CD14-positive monocyte (primary cell): ENCODE measurements at regions not wholly inside any gene's neighbourhood (a gene's known extent, or its start where the extent isn't known, plus 50 kb on each side); places are given as distances from the start of the nearest gene placed in this dataset.
"Not testable (repeated sequence)": the region's sequence is repeated elsewhere in the genome, so short reads cannot be mapped to it uniquely, and the experiment has no call there.

Source experiments
- DNase-seq, 3 donors: peaks; one replicate each; pipeline ENCODE4 v3.0.0-alpha.2; 2011 to 2022
- H2AFZ ChIP-seq: 2 replicates; pipeline ENCODE4 v1.6.0; 2012; ENCODE audit warnings: mild to moderate bottlenecking, low read depth, low read length, inconsistent platforms; ENCODE audit not compliant: insufficient read depth, poor library complexity, severe bottlenecking
- H3K27ac ChIP-seq, 2 donors: 1 replicate in 1 of 2; 2 replicates in 1 of 2; pipeline ENCODE4 v1.5.1; 2012 to 2013; ENCODE audit warnings: low read length in 2 of 2, control low read depth in 1 of 2, inconsistent platforms in 1 of 2, low read depth in 1 of 2, mild to moderate bottlenecking in 1 of 2
- H3K27me3 ChIP-seq, 2 donors: one replicate each; pipeline versions ENCODE4 v1.6.0 to v1.6.1; 2011 to 2013; ENCODE audit warnings: low read length in 2 of 2; ENCODE audit not compliant: control insufficient read depth in 2 of 2, insufficient read depth in 2 of 2
- H3K36me3 ChIP-seq, 2 donors: replicated peaks in 1 of 2; 1 replicate in 1 of 2; 2 replicates in 1 of 2; pipeline versions ENCODE4 v1.5.1 to v1.6.1; 2012 to 2013; ENCODE audit warnings: low read length in 2 of 2, control low read depth in 1 of 2, inconsistent platforms in 1 of 2, mild to moderate bottlenecking in 1 of 2; ENCODE audit not compliant: insufficient read depth in 2 of 2, control insufficient read depth in 1 of 2
- H3K4me1 ChIP-seq, 2 donors: 1 replicate in 1 of 2; 2 replicates in 1 of 2; pipeline versions ENCODE4 v1.5.1 to v1.6.1; 2012 to 2013; ENCODE audit warnings: low read length in 2 of 2, control low read depth in 1 of 2, inconsistent platforms in 1 of 2, mild to moderate bottlenecking in 1 of 2, moderate library complexity in 1 of 2; ENCODE audit not compliant: insufficient read depth in 2 of 2, control insufficient read depth in 1 of 2
- H3K4me2 ChIP-seq: replicated peaks from 2 replicates; pipeline ENCODE3; 2012; ENCODE audit warnings: low read length, moderate library complexity, mild to moderate bottlenecking; ENCODE audit not compliant: poor library complexity, severe bottlenecking; ENCODE audit errors: extremely low read depth
- H3K4me3 ChIP-seq, 3 experiments: fragments of 200-600 bp in 1 of 3; sonication (generic) in 1 of 3; replicated peaks in 1 of 3; 1 replicate in 2 of 3; 2 replicates in 1 of 3; pipeline ENCODE4 v1.5.1; 2011 to 2013; ENCODE audit warnings: low read length in 3 of 3, mild to moderate bottlenecking in 3 of 3, control low read depth in 2 of 3, low read depth in 2 of 3, inconsistent platforms in 1 of 3, moderate library complexity in 1 of 3
- H3K79me2 ChIP-seq: 2 replicates; pipeline ENCODE4 v1.6.0; 2012; ENCODE audit warnings: mild to moderate bottlenecking, control low read depth, inconsistent platforms, low read length, moderate library complexity; ENCODE audit not compliant: insufficient read depth
- H3K9ac ChIP-seq: 2 replicates; pipeline ENCODE4 v1.6.0; 2017; ENCODE audit warnings: low read length, mild to moderate bottlenecking; ENCODE audit not compliant: insufficient read depth, poor library complexity, severe bottlenecking
- H3K9me3 ChIP-seq, 2 donors: replicated peaks in 1 of 2; 1 replicate in 1 of 2; 2 replicates in 1 of 2; pipeline versions ENCODE4 v1.5.1 to v1.6.1; 2012 to 2013; ENCODE audit warnings: low read length in 2 of 2, control low read depth in 1 of 2; ENCODE audit not compliant: control insufficient read depth in 1 of 2, insufficient read depth in 1 of 2
- H4K20me1 ChIP-seq: 2 replicates; pipeline ENCODE4 v1.6.0; 2012; ENCODE audit warnings: mild to moderate bottlenecking, low read length, control low read depth, moderate library complexity; ENCODE audit not compliant: insufficient read depth
- H3K27ac Mint-ChIP-seq, 7 donors: one replicate each; pipeline ENCODE4 v1.8.0; 2020; ENCODE audit warnings: mild to moderate bottlenecking in 7 of 7, mixed read lengths in 7 of 7, moderate library complexity in 6 of 7, inconsistent platforms in 2 of 7
- H3K27me3 Mint-ChIP-seq, 3 donors: one replicate each; pipeline ENCODE4 v1.8.0; 2021 to 2022; ENCODE audit warnings: low read depth in 3 of 3, mild to moderate bottlenecking in 3 of 3, mixed read lengths in 3 of 3, moderate library complexity in 3 of 3, inconsistent platforms in 1 of 3
- H3K36me3 Mint-ChIP-seq, 2 donors: one replicate each; pipeline ENCODE4 v1.8.0; 2020; ENCODE audit warnings: mixed read lengths in 2 of 2, inconsistent platforms in 1 of 2, mild to moderate bottlenecking in 1 of 2
- H3K4me1 Mint-ChIP-seq: one replicate; pipeline ENCODE4 v1.8.0; 2020; ENCODE audit warnings: mild to moderate bottlenecking, mixed read lengths
- H3K4me3 Mint-ChIP-seq, 2 donors: one replicate each; pipeline ENCODE4 v1.8.0; 2020; ENCODE audit warnings: mild to moderate bottlenecking in 2 of 2, mixed read lengths in 2 of 2, moderate library complexity in 1 of 2
- H3K9me3 Mint-ChIP-seq, 7 donors: one replicate each; pipeline ENCODE4 v1.8.0; 2020 to 2022; ENCODE audit warnings: mixed read lengths in 7 of 7, mild to moderate bottlenecking in 6 of 7, moderate library complexity in 6 of 7, inconsistent platforms in 2 of 7
- WGBS: methylation state at CpG from one replicate; pipeline ENCODE4 v1.1.5; 2013; ENCODE audit warnings: missing lambda C conversion rate; ENCODE audit not compliant: insufficient coverage; 5-methylcytosine and 5-hydroxymethylcytosine counted together
- intact Hi-C, 2 donors: fragments of 100-400 bp; cut with micrococcal nuclease; formaldehyde crosslinking; loops; one replicate each; pipeline versions ENCODE4 v1.15.0 to v1.15.1; 2023
- TF ChIP-seq, protein P1 (sequence below): fragments of 200-600 bp; IDR thresholded peaks from one replicate; pipeline ENCODE4 v1.8.0; 2022; ENCODE audit warnings: antibody characterized with exemption, mild to moderate bottlenecking

DNA sequence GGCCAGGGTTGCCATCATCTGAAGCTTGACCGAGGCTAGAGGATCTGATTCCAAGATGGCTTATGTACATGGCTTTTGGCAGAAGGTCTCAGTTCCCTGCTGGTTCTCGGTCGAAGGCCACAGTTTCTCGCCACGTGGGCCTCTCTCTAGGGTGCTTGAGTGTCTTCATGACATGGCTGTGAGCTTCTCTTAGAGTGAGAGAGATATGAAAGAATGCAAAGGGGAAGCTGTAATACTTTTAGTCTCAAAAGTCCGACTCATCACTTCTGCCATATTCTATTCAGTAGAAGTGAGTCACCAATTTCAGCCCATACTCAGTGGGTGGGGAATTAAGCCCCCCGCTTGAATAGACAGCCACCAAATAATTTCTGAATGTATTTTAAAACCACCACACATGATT is 94.2 kb downstream of the UTRN start:
- peaks cover 0 to 15% of the 10 kb centered on the region in 2 donors for H3K36me3 ChIP-seq
- H3K4me1 ChIP-seq: peaks cover 0 to 7% of the 10 kb centered on the region in 2 donors
- H3K4me2 ChIP-seq: no peak overlapping the region
- H3K27me3 ChIP-seq: no peaks in the 10 kb centered on the region
- Mint-ChIP-seq H3K9me3 (peaks cover 5 to 14% (median 12%) of the 10 kb centered on the region in 7 donors), H3K4me3 (no peak overlapping the region), H3K36me3 (peaks cover 9 to 24% of the 10 kb centered on the region in 2 donors), H3K27me3 (peaks cover 0 to 2% (median 0%) of the 10 kb centered on the region in 3 donors), H3K4me1 (peaks cover 22% of the 10 kb centered on the region), H3K27ac (peak overlapping the region in 3 of 7 donors; percentile 19 to 73 (median 68))
- WGBS: 100% methylated on average over 1 of the region's 7 CpGs
- peaks cover 81% of the 10 kb centered on the region for H4K20me1 ChIP-seq
- TF ChIP-seq, protein P1, sequence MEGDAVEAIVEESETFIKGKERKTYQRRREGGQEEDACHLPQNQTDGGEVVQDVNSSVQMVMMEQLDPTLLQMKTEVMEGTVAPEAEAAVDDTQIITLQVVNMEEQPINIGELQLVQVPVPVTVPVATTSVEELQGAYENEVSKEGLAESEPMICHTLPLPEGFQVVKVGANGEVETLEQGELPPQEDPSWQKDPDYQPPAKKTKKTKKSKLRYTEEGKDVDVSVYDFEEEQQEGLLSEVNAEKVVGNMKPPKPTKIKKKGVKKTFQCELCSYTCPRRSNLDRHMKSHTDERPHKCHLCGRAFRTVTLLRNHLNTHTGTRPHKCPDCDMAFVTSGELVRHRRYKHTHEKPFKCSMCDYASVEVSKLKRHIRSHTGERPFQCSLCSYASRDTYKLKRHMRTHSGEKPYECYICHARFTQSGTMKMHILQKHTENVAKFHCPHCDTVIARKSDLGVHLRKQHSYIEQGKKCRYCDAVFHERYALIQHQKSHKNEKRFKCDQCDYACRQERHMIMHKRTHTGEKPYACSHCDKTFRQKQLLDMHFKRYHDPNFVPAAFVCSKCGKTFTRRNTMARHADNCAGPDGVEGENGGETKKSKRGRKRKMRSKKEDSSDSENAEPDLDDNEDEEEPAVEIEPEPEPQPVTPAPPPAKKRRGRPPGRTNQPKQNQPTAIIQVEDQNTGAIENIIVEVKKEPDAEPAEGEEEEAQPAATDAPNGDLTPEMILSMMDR: no peak
- no peak overlapping the region for H3K9ac ChIP-seq
- no peak overlapping the region for H3K4me3 ChIP-seq
- H2AFZ ChIP-seq: no peak overlapping the region
- intact Hi-C loops: no loop called here
- peak in 2 of 3 donors; percentile 14 to 19 for DNase-seq
- peaks cover 5 to 11% of the 10 kb centered on the region in 2 donors for H3K9me3 ChIP-seq
- peak overlapping the region in 1 of 2 donors; percentile 21 for H3K27ac ChIP-seq
- H3K79me2 ChIP-seq: peaks cover 92% of the 10 kb centered on the region

DNA sequence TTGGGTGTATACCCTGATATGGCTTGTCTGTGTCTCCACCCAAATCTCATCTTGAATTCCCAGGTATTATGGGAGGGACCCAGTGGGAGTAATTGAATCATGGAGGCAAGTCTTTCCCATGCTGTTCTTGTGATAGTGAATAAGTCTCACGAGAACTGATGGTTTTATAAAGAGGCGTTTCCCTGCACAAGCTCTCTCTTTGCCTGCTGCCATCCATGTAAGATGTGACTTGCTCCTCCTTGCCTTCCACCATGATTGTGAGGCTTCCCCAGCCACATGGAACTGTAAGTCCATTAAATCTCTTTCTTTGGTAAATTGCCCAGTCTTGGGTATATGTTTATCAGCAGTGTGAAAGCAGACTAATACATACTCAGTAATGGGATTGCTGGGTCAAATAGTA is 96.4 kb downstream of the UTRN start:
- H2AFZ ChIP-seq, H3K4me1 ChIP-seq, H3K9ac ChIP-seq, H3K27me3 ChIP-seq, H3K27ac Mint-ChIP-seq, H3K4me3 ChIP-seq, H3K27ac ChIP-seq, H3K4me3 Mint-ChIP-seq, H3K4me2 ChIP-seq, DNase-seq, H3K27me3 Mint-ChIP-seq, intact Hi-C loops, H3K36me3 ChIP-seq: not testable (repeated sequence)
- H4K20me1 ChIP-seq: peaks cover 89% of the 10 kb centered on the region
- peaks cover 5 to 11% of the 10 kb centered on the region in 2 donors for H3K9me3 ChIP-seq
- peaks cover 5 to 14% (median 12%) of the 10 kb centered on the region in 7 donors for H3K9me3 Mint-ChIP-seq
- no CpG with 5 or more reads among the region's 2 CpGs for WGBS
- peaks cover 25% of the 10 kb centered on the region for H3K4me1 Mint-ChIP-seq
- H3K79me2 ChIP-seq: peaks cover 94% of the 10 kb centered on the region
- H3K36me3 Mint-ChIP-seq: peaks cover 9 to 18% of the 10 kb centered on the region in 2 donors
